ENCODE measurements at regions not wholly inside any gene's neighbourhood (a gene's known extent, or its start where the extent isn't known, plus 50 kb on each side); places are given as distances from the start of the nearest gene placed in this dataset.

DNA sequence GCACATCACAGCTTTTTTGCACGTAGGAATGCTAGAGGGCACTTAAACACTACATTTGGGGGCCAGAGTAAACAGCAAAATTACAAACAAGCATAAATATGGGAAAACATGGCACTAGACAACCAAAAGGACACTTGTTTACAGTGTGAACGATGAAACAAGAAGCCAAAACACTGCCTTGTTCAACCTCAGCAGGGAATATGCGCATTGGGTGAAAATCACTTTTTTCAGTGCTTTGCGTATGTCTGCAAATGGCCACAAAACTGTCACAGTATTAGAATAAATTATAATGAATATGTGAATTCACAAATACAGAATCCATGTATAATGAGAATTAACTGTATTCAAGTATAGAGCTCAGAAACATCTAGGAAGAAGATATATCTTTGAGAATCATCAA lies 1064.0 kb upstream of the GYPC start:
- no peak overlapping the region for H3K4me3 ChIP-seq (ENCODE audit: low read depth, low read length)
- TF ChIP-seq, protein P1, sequence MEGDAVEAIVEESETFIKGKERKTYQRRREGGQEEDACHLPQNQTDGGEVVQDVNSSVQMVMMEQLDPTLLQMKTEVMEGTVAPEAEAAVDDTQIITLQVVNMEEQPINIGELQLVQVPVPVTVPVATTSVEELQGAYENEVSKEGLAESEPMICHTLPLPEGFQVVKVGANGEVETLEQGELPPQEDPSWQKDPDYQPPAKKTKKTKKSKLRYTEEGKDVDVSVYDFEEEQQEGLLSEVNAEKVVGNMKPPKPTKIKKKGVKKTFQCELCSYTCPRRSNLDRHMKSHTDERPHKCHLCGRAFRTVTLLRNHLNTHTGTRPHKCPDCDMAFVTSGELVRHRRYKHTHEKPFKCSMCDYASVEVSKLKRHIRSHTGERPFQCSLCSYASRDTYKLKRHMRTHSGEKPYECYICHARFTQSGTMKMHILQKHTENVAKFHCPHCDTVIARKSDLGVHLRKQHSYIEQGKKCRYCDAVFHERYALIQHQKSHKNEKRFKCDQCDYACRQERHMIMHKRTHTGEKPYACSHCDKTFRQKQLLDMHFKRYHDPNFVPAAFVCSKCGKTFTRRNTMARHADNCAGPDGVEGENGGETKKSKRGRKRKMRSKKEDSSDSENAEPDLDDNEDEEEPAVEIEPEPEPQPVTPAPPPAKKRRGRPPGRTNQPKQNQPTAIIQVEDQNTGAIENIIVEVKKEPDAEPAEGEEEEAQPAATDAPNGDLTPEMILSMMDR (IDR thresholded peaks at IDR 0.05; ENCODE audit: control insufficient read depth, extremely low read depth, insufficient read depth) = no peak
- no peak for DNase-seq (ENCODE audit: low read depth)

DNA sequence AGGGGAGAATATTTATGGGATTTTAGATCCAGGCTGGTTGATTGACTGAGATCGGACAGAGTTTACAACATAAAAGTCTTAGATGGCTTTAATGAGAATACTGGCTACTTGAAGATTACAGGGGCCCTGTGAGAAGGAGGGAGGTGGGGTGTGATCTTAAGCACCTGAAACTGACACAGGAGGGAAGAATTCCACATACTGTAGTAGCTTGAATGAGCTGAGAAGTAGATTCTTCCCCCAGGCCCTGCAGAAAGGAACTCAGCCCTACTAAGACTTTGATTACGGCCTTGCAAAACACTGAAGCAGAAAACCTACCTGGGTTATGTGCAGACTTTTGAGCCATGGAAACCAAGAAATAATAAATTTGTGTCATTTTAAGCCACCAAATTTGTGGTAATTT lies 1062.9 kb upstream of the GYPC start:
- DNase-seq (ENCODE audit: low read depth) = no peak
- no peak overlapping the region for H3K4me3 ChIP-seq (ENCODE audit: low read depth, low read length)
- TF ChIP-seq, protein P1 (IDR thresholded peaks at IDR 0.05; ENCODE audit: control insufficient read depth, extremely low read depth, insufficient read depth) = no peak

DNA sequence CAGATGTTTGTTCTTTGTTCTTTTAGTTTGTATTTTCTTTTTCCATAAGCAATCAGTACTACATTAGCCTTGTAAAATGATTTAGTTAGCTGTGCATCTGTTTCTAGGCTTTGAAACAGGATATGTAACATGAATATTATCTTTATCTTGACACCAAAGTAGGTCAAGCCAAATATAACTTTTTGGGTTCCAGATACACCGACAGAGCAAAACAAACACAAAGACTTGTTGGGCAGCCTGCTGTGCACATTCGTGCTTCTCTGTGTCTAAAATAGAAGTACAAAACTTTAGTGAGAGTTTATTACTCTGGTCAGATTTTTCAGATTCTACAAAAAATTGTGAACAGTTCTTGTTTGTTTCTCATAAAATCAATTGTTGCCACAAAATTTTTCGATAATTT lies 1059.3 kb upstream of the GYPC start:
- no peak overlapping the region for H3K4me3 ChIP-seq (ENCODE audit: low read depth, low read length)
- DNase-seq (ENCODE audit: low read depth) = no peak
- TF ChIP-seq, protein P1 (IDR thresholded peaks at IDR 0.05; ENCODE audit: control insufficient read depth, extremely low read depth, insufficient read depth) = no peak

DNA sequence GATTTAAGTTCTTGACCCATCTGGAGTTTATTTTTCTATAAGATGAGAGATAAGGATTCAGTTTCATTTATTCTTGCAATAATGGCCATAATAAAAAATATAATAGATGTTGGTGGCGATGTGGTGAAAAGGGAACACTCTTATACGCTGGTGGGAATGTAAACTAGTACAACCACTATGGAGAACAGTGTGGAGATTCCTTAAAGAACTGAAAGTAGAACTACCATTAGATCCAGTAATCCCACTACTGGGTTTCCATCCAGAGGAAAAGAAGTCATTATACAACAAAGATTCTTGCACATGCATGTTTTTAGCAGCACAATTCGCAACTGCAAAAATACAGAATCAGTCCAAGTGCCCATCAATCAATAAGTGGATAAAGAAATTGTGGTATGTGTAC lies 1040.5 kb upstream of the GYPC start:
- H3K4me3 ChIP-seq (ENCODE audit: low read depth, low read length) = no peak overlapping the region
- TF ChIP-seq, protein P1 (IDR thresholded peaks at IDR 0.05; ENCODE audit: control insufficient read depth, extremely low read depth, insufficient read depth) = no peak
- no peak for DNase-seq (ENCODE audit: low read depth)

DNA sequence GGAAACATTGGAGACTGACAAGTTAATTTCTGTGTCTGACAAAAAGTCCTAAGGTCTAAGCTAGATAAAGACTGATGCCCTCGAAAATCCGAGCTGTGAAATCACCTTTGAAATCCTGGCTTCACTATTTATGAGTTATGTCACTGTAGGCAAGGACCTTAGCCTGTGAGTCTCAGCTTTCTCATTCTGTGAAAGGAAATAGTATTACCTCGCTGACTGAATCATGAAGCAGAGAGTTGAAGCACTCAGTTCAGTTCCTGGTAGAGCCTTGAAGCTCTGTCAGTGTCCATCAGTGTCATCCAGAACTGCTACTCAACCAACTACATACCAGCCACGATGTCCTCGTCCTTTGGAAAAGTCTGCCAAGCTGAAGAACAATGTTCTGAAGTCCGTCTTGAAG lies 1025.6 kb upstream of the GYPC start:
- DNase-seq (ENCODE audit: low read depth) = no peak
- H3K4me3 ChIP-seq (ENCODE audit: low read depth, low read length) = no peak overlapping the region
- TF ChIP-seq, protein P1 (IDR thresholded peaks at IDR 0.05; ENCODE audit: control insufficient read depth, extremely low read depth, insufficient read depth) = no peak

DNA sequence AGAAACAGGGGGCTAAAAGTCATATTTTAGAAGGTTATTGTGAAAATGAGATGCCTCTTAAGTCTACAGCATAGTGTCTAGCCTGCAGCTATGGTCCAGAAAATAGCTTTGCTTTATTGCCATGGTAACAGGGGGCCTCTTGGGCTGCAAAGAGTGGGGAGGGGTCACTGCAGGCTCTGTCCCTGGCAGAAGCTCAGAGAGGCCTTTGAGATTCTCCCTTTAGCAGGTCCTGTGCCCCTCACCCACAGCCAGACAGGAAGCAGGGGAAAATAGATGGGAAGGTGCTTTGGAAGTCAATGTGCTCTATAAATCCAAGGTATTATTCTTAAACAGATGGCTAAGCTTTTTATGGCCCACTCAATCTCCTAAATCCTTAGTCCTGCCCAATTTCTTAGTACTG lies 1021.3 kb upstream of the GYPC start:
- no peak for DNase-seq (ENCODE audit: low read depth)
- H3K4me3 ChIP-seq (ENCODE audit: low read depth, low read length) = no peak overlapping the region
- TF ChIP-seq, protein P1 (IDR thresholded peaks at IDR 0.05; ENCODE audit: control insufficient read depth, extremely low read depth, insufficient read depth) = no peak

DNA sequence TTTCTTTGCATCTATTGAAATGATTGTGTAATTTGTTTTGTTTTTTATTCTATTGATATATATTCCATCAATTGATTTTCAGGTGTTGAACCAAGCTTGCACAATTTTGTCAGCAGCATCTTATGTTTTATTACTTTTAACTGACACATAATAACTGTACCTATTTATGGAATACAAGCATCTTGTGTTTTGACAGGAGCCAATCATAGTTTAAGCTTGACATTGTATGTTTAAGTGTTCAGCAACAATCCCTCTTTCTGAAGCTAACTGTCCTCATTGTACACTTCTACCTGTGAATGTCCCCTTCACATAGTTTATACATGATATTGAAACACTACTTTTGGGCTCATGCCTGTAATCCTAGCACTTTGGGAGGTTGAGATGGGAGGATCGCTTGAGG lies 1017.6 kb upstream of the GYPC start:
- H3K4me3 ChIP-seq (ENCODE audit: low read depth, low read length) = no peak overlapping the region
- DNase-seq (ENCODE audit: low read depth) = no peak
- TF ChIP-seq, protein P1 (IDR thresholded peaks at IDR 0.05; ENCODE audit: control insufficient read depth, extremely low read depth, insufficient read depth) = no peak
